ENCODE measurements at regions not wholly inside any gene's neighbourhood (a gene's known extent, or its start where the extent isn't known, plus 50 kb on each side); places are given as distances from the start of the nearest gene placed in this dataset.

- no TSS peak for BruUV-seq (replicated peaks)
- DNase-seq (ENCODE audit: unreplicated experiment) = no peak
- no peak overlapping the region for H3K27ac Mint-ChIP-seq (ENCODE audit: low read depth, unreplicated experiment)
- CTCF ChIA-PET = interaction anchor here (0.7 to 1.2 kb wide), 2 partner anchors 9 to 185 kb away, joined by 3 read pairs; no protein-coding TSS in a partner anchor
- POLR2A ChIA-PET = interaction anchor here (0.6 kb wide), 1 partner anchor 21 kb away, joined by 3 read pairs; no protein-coding TSS in a partner anchor
- no peaks in the 10 kb centered on the region for H3K36me3 Mint-ChIP-seq (ENCODE audit: insufficient read depth, unreplicated experiment)
- no peak for TF ChIP-seq CTCF (IDR thresholded peaks at IDR 0.05; ENCODE audit: unreplicated experiment)
- no peaks in the 10 kb centered on the region for H3K4me1 Mint-ChIP-seq (ENCODE audit: insufficient read depth, unreplicated experiment)
- no peak overlapping the region for H3K4me3 Mint-ChIP-seq (ENCODE audit: unreplicated experiment)
- peaks cover 6% of the 10 kb centered on the region for H3K9me3 Mint-ChIP-seq (ENCODE audit: unreplicated experiment)
- intact Hi-C loops (cut with micrococcal nuclease) = no loop called here
- no peaks in the 10 kb centered on the region for H3K27me3 Mint-ChIP-seq (ENCODE audit: insufficient read depth, unreplicated experiment)
These were observed 62.1 kb downstream of the CTAGE1 start for GRCh38 chr18:22355598-22355997.

- Mint-ChIP-seq H3K27me3 (ENCODE audit: insufficient read depth, unreplicated experiment) (no peaks in the 10 kb centered on the region), H3K4me3 (ENCODE audit: unreplicated experiment) (no peak overlapping the region), H3K4me1 (ENCODE audit: insufficient read depth, unreplicated experiment) (no peaks in the 10 kb centered on the region), H3K36me3 (ENCODE audit: insufficient read depth, unreplicated experiment) (no peaks in the 10 kb centered on the region), H3K9me3 (ENCODE audit: unreplicated experiment) (peaks cover 6% of the 10 kb centered on the region), H3K27ac (ENCODE audit: low read depth, unreplicated experiment) (no peak overlapping the region)
- ChIA-PET CTCF (interaction anchor here (0.5 to 1.2 kb wide), 3 partner anchors 10 to 185 kb away, joined by 3 to 4 read pairs (median 3); no protein-coding TSS in a partner anchor), POLR2A (interaction anchor here (0.6 kb wide), 1 partner anchor 22 kb away, joined by 3 read pairs; no protein-coding TSS in a partner anchor)
- TF ChIP-seq CTCF (IDR thresholded peaks at IDR 0.05; ENCODE audit: unreplicated experiment) = no peak
- intact Hi-C loops (cut with micrococcal nuclease) = no loop called here
- no peak for DNase-seq (ENCODE audit: unreplicated experiment)
- no TSS peak for BruUV-seq (replicated peaks)
These were observed 62.6 kb downstream of the CTAGE1 start for GRCh38 chr18:22355069-22355468.

- H3K27me3 Mint-ChIP-seq (ENCODE audit: insufficient read depth, unreplicated experiment) = no peaks in the 10 kb centered on the region
- peaks cover 6% of the 10 kb centered on the region for H3K9me3 Mint-ChIP-seq (ENCODE audit: unreplicated experiment)
- TF ChIP-seq CTCF (IDR thresholded peaks at IDR 0.05; ENCODE audit: unreplicated experiment) = no peak
- POLR2A ChIA-PET = no interaction called here
- no peaks in the 10 kb centered on the region for H3K36me3 Mint-ChIP-seq (ENCODE audit: insufficient read depth, unreplicated experiment)
- CTCF ChIA-PET = no interaction called here
- no peak for DNase-seq (ENCODE audit: unreplicated experiment)
- H3K4me3 Mint-ChIP-seq (ENCODE audit: unreplicated experiment) = no peak overlapping the region
- intact Hi-C loops (cut with micrococcal nuclease) = no loop called here
- no TSS peak for BruUV-seq (replicated peaks)
- H3K4me1 Mint-ChIP-seq (ENCODE audit: insufficient read depth, unreplicated experiment) = peaks cover 7% of the 10 kb centered on the region
- no peak overlapping the region for H3K27ac Mint-ChIP-seq (ENCODE audit: low read depth, unreplicated experiment)
These were observed 67.7 kb downstream of the CTAGE1 start for GRCh38 chr18:22349966-22350365.

DNA sequence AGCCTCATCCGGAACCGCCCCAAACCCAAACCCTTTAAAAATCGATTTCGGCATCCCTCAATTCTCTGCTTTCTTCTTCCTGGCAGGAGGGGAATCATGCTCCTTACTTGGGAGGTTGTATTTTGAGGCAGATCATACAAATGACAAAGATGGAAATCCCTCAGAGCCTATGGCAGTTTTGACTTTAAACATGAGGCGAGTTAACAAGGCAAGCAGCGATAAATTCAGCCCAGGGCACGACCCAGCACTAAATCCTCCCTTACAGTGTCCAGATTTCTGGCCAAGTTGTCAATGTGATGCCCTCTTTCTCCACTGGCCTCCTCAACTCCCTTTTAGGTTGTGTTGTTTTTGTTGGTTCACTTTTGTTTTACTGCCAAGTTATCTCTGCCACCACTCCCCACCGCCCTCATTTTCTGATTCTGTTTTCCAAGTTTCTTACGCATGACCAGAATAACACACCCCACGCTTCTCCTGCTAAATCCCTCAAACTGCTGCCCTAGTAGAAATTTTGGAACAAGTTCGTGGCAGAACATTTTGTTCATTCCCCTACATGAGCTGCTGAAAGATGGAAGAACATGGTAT lies 68.3 kb downstream of the CTAGE1 start:
- ChIA-PET CTCF (no interaction called here), POLR2A (no interaction called here)
- intact Hi-C loops (cut with micrococcal nuclease) = no loop called here
- peaks cover 7% of the 10 kb centered on the region for H3K4me1 Mint-ChIP-seq (ENCODE audit: insufficient read depth, unreplicated experiment)
- peak overlapping the region; percentile 39 for H3K4me3 Mint-ChIP-seq (ENCODE audit: unreplicated experiment)
- BruUV-seq (replicated peaks) = no TSS peak
- no peaks in the 10 kb centered on the region for H3K36me3 Mint-ChIP-seq (ENCODE audit: insufficient read depth, unreplicated experiment)
- no peak for DNase-seq (ENCODE audit: unreplicated experiment)
- H3K9me3 Mint-ChIP-seq (ENCODE audit: unreplicated experiment) = peaks cover 6% of the 10 kb centered on the region
- TF ChIP-seq CTCF (IDR thresholded peaks at IDR 0.05; ENCODE audit: unreplicated experiment) = no peak
- H3K27me3 Mint-ChIP-seq (ENCODE audit: insufficient read depth, unreplicated experiment) = no peaks in the 10 kb centered on the region
- no peak overlapping the region for H3K27ac Mint-ChIP-seq (ENCODE audit: low read depth, unreplicated experiment)

Data from MCF 10A (cell line).